Smooth muscle cell (in vitro differentiated cells): ENCODE measurements at regions not wholly inside any gene's neighbourhood (a gene's known extent, or its start where the extent isn't known, plus 50 kb on each side); places are given as distances from the start of the nearest gene placed in this dataset.

Experiments used
- DNase-seq: peaks from one replicate; lab custom pipeline; 2025; ENCODE audit not compliant: unreplicated experiment; lab: John Stamatoyannopoulos, UW
- H2AFZ ChIP-seq: fragments of 200-600 bp; sonication (generic); 2 replicates; pipeline ENCODE4 v1.6.0; 2016; ENCODE audit warnings: antibody characterized with exemption, low read depth, mild to moderate bottlenecking
- H3F3A ChIP-seq: fragments of 200-600 bp; sonication (generic); 2 replicates; pipeline ENCODE4 v1.6.0; 2017; ENCODE audit warnings: antibody characterized with exemption, low read depth
- H3K27ac ChIP-seq: fragments of 200-600 bp; sonication (generic); 2 replicates; pipeline ENCODE4 v1.5.1; 2016; ENCODE audit warnings: low read depth, mild to moderate bottlenecking
- H3K27me3 ChIP-seq: fragments of 200-600 bp; sonication (generic); 2 replicates; pipeline ENCODE4 v1.6.1; 2016; ENCODE audit warnings: low read depth, mild to moderate bottlenecking
- H3K36me3 ChIP-seq: fragments of 200-600 bp; sonication (generic); 2 replicates; pipeline ENCODE4 v1.5.1; 2016; ENCODE audit warnings: low read depth
- H3K4me1 ChIP-seq: fragments of 200-600 bp; sonication (generic); 2 replicates; pipeline ENCODE4 v1.5.1; 2016; ENCODE audit warnings: low read depth
- H3K4me2 ChIP-seq: fragments of 200-600 bp; sonication (generic); 2 replicates; pipeline ENCODE4 v1.6.0; 2016; ENCODE audit warnings: mild to moderate bottlenecking
- H3K4me3 ChIP-seq: fragments of 200-600 bp; sonication (generic); 2 replicates; pipeline ENCODE4 v1.5.1; 2016; ENCODE audit warnings: mild to moderate bottlenecking
- H3K79me2 ChIP-seq: fragments of 200-600 bp; sonication (generic); 2 replicates; pipeline ENCODE4 v1.6.0; 2016; ENCODE audit warnings: low read depth, mild to moderate bottlenecking
- H3K9ac ChIP-seq: fragments of 200-600 bp; sonication (generic); 2 replicates; pipeline ENCODE4 v1.6.0; 2016; ENCODE audit warnings: low read depth
- H3K9me3 ChIP-seq: fragments of 200-600 bp; sonication (generic); replicated peaks from 2 replicates; pipeline ENCODE4 v1.5.1; 2016; ENCODE audit warnings: low read depth
- H4K20me1 ChIP-seq: fragments of 200-600 bp; sonication (generic); 2 replicates; pipeline ENCODE4 v1.6.0; 2016; ENCODE audit warnings: low read depth
- CTCF ChIP-seq: fragments of 200-600 bp; sonication (generic); IDR thresholded peaks from 2 replicates; pipeline ENCODE4 v1.5.1; 2017; ENCODE audit warnings: borderline replicate concordance, mild to moderate bottlenecking, antibody characterized with exemption; ENCODE audit not compliant: insufficient read depth, poor library complexity, severe bottlenecking
- WGBS: methylation state at CpG from one replicate; pipeline ENCODE4 v1.1.7; 2016; ENCODE audit warnings: low lambda C conversion rate; 5-methylcytosine and 5-hydroxymethylcytosine counted together

- DNase-seq, result no peak
- H3K9me3 ChIP-seq, result no peaks in the 10 kb centered on the region
- no peak overlapping the region for H3K4me2 ChIP-seq
- no peaks in the 10 kb centered on the region for H3K79me2 ChIP-seq
- H3F3A ChIP-seq, result no peaks in the 10 kb centered on the region
- no peak overlapping the region for H3K4me3 ChIP-seq
- H3K9ac ChIP-seq, result no peak overlapping the region
- WGBS, result 93% methylated on average over 6 of the region's 6 CpGs
- peaks cover 6% of the 10 kb centered on the region for H3K27me3 ChIP-seq
- H3K36me3 ChIP-seq, result no peaks in the 10 kb centered on the region
- H3K27ac ChIP-seq, result no peak overlapping the region
- no peak for TF ChIP-seq CTCF
- H3K4me1 ChIP-seq, result no peaks in the 10 kb centered on the region
- no peak overlapping the region for H2AFZ ChIP-seq
- no peaks in the 10 kb centered on the region for H4K20me1 ChIP-seq
Observed at GRCh38 chr2:16241166-16242160, 301.1 kb downstream of the MYCN start.

- no peaks in the 10 kb centered on the region for H3K36me3 ChIP-seq
- H3K4me3 ChIP-seq, result no peak overlapping the region
Observed at GRCh38 chr2:16240402-16240801, 300.1 kb downstream of the MYCN start.

GRCh38 chr2:16239296-16239850, 299.0 kb downstream of the MYCN start:
- no peak overlapping the region for H3K4me2 ChIP-seq

More at GRCh38 chr2:16240402-16240801, 300.1 kb downstream of the MYCN start:
- Histone ChIP-seq H3K4me2 (no peak overlapping the region), H2AFZ (no peak overlapping the region), H4K20me1 (no peaks in the 10 kb centered on the region), H3K9me3 (no peaks in the 10 kb centered on the region), H3K27me3 (peaks cover 6% of the 10 kb centered on the region), H3K27ac (no peak overlapping the region), H3F3A (no peaks in the 10 kb centered on the region), H3K9ac (no peak overlapping the region), H3K79me2 (no peaks in the 10 kb centered on the region), H3K4me1 (no peaks in the 10 kb centered on the region)
- DNase-seq, result no peak
- 48% methylated on average over 3 of the region's 3 CpGs for WGBS
- TF ChIP-seq CTCF, result no peak

More at GRCh38 chr2:16239296-16239850, 299.0 kb downstream of the MYCN start:
- no peaks in the 10 kb centered on the region for H3K4me1 ChIP-seq
- no peaks in the 10 kb centered on the region for H3K36me3 ChIP-seq
- 89% methylated on average over 6 of the region's 6 CpGs for WGBS
- H3K27ac ChIP-seq, result no peak overlapping the region
- no peaks in the 10 kb centered on the region for H3K79me2 ChIP-seq
- TF ChIP-seq CTCF, result no peak
- peaks cover 6% of the 10 kb centered on the region for H3K27me3 ChIP-seq
- H4K20me1 ChIP-seq, result no peaks in the 10 kb centered on the region
- no peak overlapping the region for H2AFZ ChIP-seq
- no peak overlapping the region for H3K4me3 ChIP-seq
- H3K9ac ChIP-seq, result no peak overlapping the region
- no peaks in the 10 kb centered on the region for H3K9me3 ChIP-seq
- no peaks in the 10 kb centered on the region for H3F3A ChIP-seq
- DNase-seq, result no peak
